MG63 (cell line): ENCODE measurements at regions not wholly inside any gene's neighbourhood (a gene's known extent, or its start where the extent isn't known, plus 50 kb on each side); places are given as distances from the start of the nearest gene placed in this dataset.
"Not testable (repeated sequence)": the region's sequence is repeated elsewhere in the genome, so short reads cannot be mapped to it uniquely, and the experiment has no call there.

Source experiments
- DNase-seq: peaks from one replicate; pipeline ENCODE4 v3.0.0-alpha.2; 2020
- H3K27me3 ChIP-seq: fragments of 250-450 bp; sonication (Bioruptor Pico); 2 replicates; pipeline ENCODE4 v1.5.1; 2020; ENCODE audit warnings: mild to moderate bottlenecking, moderate library complexity
- H3K36me3 ChIP-seq: fragments of 250-450 bp; sonication (Bioruptor Pico); 2 replicates; pipeline ENCODE4 v1.5.1; 2020; ENCODE audit warnings: mild to moderate bottlenecking, moderate library complexity
- H3K4me3 ChIP-seq: fragments of 250-450 bp; sonication (Bioruptor Pico); 2 replicates; pipeline ENCODE4 v1.5.1; 2020; ENCODE audit warnings: mild to moderate bottlenecking, moderate library complexity
- H3K9me3 ChIP-seq: fragments of 250-450 bp; sonication (Bioruptor Pico); 2 replicates; pipeline ENCODE4 v1.5.1; 2020; ENCODE audit warnings: mild to moderate bottlenecking, moderate library complexity

GRCh38 chr2:52335727-52336126 is 1303.8 kb upstream of the NRXN1 start:
- no peak for DNase-seq
- H3K27me3 ChIP-seq, result no peaks in the 10 kb centered on the region
- no peaks in the 10 kb centered on the region for H3K9me3 ChIP-seq
- H3K36me3 ChIP-seq, result no peaks in the 10 kb centered on the region
- no peak overlapping the region for H3K4me3 ChIP-seq

GRCh38 chr2:52334185-52334584 is 1302.3 kb upstream of the NRXN1 start:
- Histone ChIP-seq H3K27me3 (no peaks in the 10 kb centered on the region), H3K4me3 (no peak overlapping the region), H3K36me3 (no peaks in the 10 kb centered on the region), H3K9me3 (no peaks in the 10 kb centered on the region)
- DNase-seq, result no peak

- Histone ChIP-seq H3K4me3 (no peak overlapping the region), H3K36me3 (no peaks in the 10 kb centered on the region), H3K9me3 (0 out of 2 replicates have a peak, but pooled peaks cover 2% of the 10 kb centered on the region), H3K27me3 (no peaks in the 10 kb centered on the region)
- no peak for DNase-seq
Observed at GRCh38 chr2:52327641-52328040, 1295.7 kb upstream of the NRXN1 start.

GRCh38 chr2:52314231-52314630 is 1282.3 kb upstream of the NRXN1 start:
- no peaks in the 10 kb centered on the region for H3K36me3 ChIP-seq
- H3K9me3 ChIP-seq, result no peaks in the 10 kb centered on the region
- no peaks in the 10 kb centered on the region for H3K27me3 ChIP-seq
- no peak overlapping the region for H3K4me3 ChIP-seq
- no peak for DNase-seq

- DNase-seq, result no peak
- Histone ChIP-seq H3K36me3 (no peaks in the 10 kb centered on the region), H3K9me3 (no peaks in the 10 kb centered on the region), H3K27me3 (no peaks in the 10 kb centered on the region), H3K4me3 (no peak overlapping the region)
Observed at GRCh38 chr2:52312486-52312885, 1280.6 kb upstream of the NRXN1 start.

- H3K36me3 ChIP-seq, result no peaks in the 10 kb centered on the region
- no peak for DNase-seq
- no peaks in the 10 kb centered on the region for H3K27me3 ChIP-seq
- H3K4me3 ChIP-seq, result no peak overlapping the region
- H3K9me3 ChIP-seq, result no peaks in the 10 kb centered on the region
Observed at GRCh38 chr2:52311862-52312261, 1279.9 kb upstream of the NRXN1 start.

GRCh38 chr2:52308156-52308555 is 1276.2 kb upstream of the NRXN1 start:
- DNase-seq, result no peak
- Histone ChIP-seq H3K9me3 (no peaks in the 10 kb centered on the region), H3K36me3 (no peaks in the 10 kb centered on the region), H3K27me3 (no peaks in the 10 kb centered on the region), H3K4me3 (no peak overlapping the region)

- no peaks in the 10 kb centered on the region for H3K36me3 ChIP-seq
- H3K9me3 ChIP-seq, result 0 out of 2 replicates have a peak, but pooled peaks cover 3% of the 10 kb centered on the region
- H3K4me3 ChIP-seq, result no peak overlapping the region
- no peaks in the 10 kb centered on the region for H3K27me3 ChIP-seq
- DNase-seq, result no peak
Observed at GRCh38 chr2:52294628-52295027, 1262.7 kb upstream of the NRXN1 start.

- H3K9me3 ChIP-seq, result no peaks in the 10 kb centered on the region
- no peak overlapping the region for H3K4me3 ChIP-seq
- H3K36me3 ChIP-seq, result no peaks in the 10 kb centered on the region
- DNase-seq, result no peak
- no peaks in the 10 kb centered on the region for H3K27me3 ChIP-seq
Observed at GRCh38 chr2:52292801-52293200, 1260.9 kb upstream of the NRXN1 start.

- DNase-seq, result no peak
- Histone ChIP-seq H3K36me3 (no peaks in the 10 kb centered on the region), H3K4me3 (no peak overlapping the region), H3K9me3 (no peaks in the 10 kb centered on the region), H3K27me3 (no peaks in the 10 kb centered on the region)
Observed at GRCh38 chr2:52289741-52290140, 1257.8 kb upstream of the NRXN1 start.

- H3K27me3 ChIP-seq, result no peaks in the 10 kb centered on the region
- no peaks in the 10 kb centered on the region for H3K9me3 ChIP-seq
- no peak for DNase-seq
- no peak overlapping the region for H3K4me3 ChIP-seq
- H3K36me3 ChIP-seq, result no peaks in the 10 kb centered on the region
Observed at GRCh38 chr2:52288596-52288995, 1256.7 kb upstream of the NRXN1 start.

- DNase-seq, result peak; percentile 5
- Histone ChIP-seq H3K36me3 (no peaks in the 10 kb centered on the region), H3K27me3 (no peaks in the 10 kb centered on the region), H3K4me3 (no peak overlapping the region), H3K9me3 (peaks cover 6% of the 10 kb centered on the region; the same call in 1 of the 2 replicates)
Observed at GRCh38 chr2:52269696-52270485, 1238.0 kb upstream of the NRXN1 start.

GRCh38 chr2:52264911-52265310 is 1233.0 kb upstream of the NRXN1 start:
- H3K4me3 ChIP-seq, result no peak overlapping the region
- H3K27me3 ChIP-seq, result no peaks in the 10 kb centered on the region
- H3K9me3 ChIP-seq, result no peaks in the 10 kb centered on the region
- no peak for DNase-seq
- H3K36me3 ChIP-seq, result no peaks in the 10 kb centered on the region

GRCh38 chr2:52264488-52264887 is 1232.6 kb upstream of the NRXN1 start:
- Histone ChIP-seq H3K36me3 (no peaks in the 10 kb centered on the region), H3K4me3 (no peak overlapping the region), H3K27me3 (no peaks in the 10 kb centered on the region), H3K9me3 (no peaks in the 10 kb centered on the region)
- no peak for DNase-seq

GRCh38 chr2:52260904-52261303 is 1229.0 kb upstream of the NRXN1 start:
- H3K36me3 ChIP-seq, result no peaks in the 10 kb centered on the region
- H3K9me3 ChIP-seq, result no peaks in the 10 kb centered on the region
- no peak overlapping the region for H3K4me3 ChIP-seq
- no peaks in the 10 kb centered on the region for H3K27me3 ChIP-seq
- no peak for DNase-seq

GRCh38 chr2:52258967-52259366 is 1227.0 kb upstream of the NRXN1 start:
- not testable (repeated sequence) for H3K36me3 ChIP-seq, H3K9me3 ChIP-seq

GRCh38 chr2:52258038-52258437 is 1226.1 kb upstream of the NRXN1 start:
- H3K36me3 ChIP-seq, result no peaks in the 10 kb centered on the region
- no peaks in the 10 kb centered on the region for H3K9me3 ChIP-seq

More at GRCh38 chr2:52258967-52259366, 1227.0 kb upstream of the NRXN1 start:
- H3K27me3 ChIP-seq, H3K4me3 ChIP-seq, DNase-seq: not testable (repeated sequence)

GRCh38 chr2:52253416-52253980 is 1221.6 kb upstream of the NRXN1 start:
- no peaks in the 10 kb centered on the region for H3K36me3 ChIP-seq
- no peaks in the 10 kb centered on the region for H3K27me3 ChIP-seq
- H3K9me3 ChIP-seq, result no peaks in the 10 kb centered on the region
- no peak for DNase-seq
- H3K4me3 ChIP-seq, result no peak overlapping the region

More at GRCh38 chr2:52258038-52258437, 1226.1 kb upstream of the NRXN1 start:
- DNase-seq, result no peak
- no peak overlapping the region for H3K4me3 ChIP-seq
- H3K27me3 ChIP-seq, result no peaks in the 10 kb centered on the region
